IMR-90 (cell line): ENCODE measurements at regions not wholly inside any gene's neighbourhood (a gene's known extent, or its start where the extent isn't known, plus 50 kb on each side); places are given as distances from the start of the nearest gene placed in this dataset.

Experiments
- ATAC-seq: fragments of 200-7000 bp; cut with Tn5 transposase; 2 replicates; pipeline ENCODE4 v1.9.1; 2020; ENCODE audit warnings: low read depth, mild to moderate bottlenecking, moderate library complexity
- BruUV-seq: library from RNA; stranded (reverse); fragments of 400-500 nt; replicated peaks from 2 replicates; lab custom pipeline; 2021; lab: Mats Ljungman, UMichigan
- CTCF ChIA-PET: fragments of 300-600 bp; formaldehyde crosslinking; extraction: SDS; loops from one replicate; lab custom pipeline; 2021; ENCODE audit warnings: antibody characterized with exemption; lab: Yijun Ruan, JAX
- POLR2A ChIA-PET: fragments of 300-600 bp; sonication (Branson Sonifier 250); formaldehyde crosslinking; loops from one replicate; lab custom pipeline; 2022; ENCODE audit warnings: antibody characterized with exemption; ENCODE audit not compliant: unreplicated experiment; lab: Charles Lee
- DNase-seq: peaks from one replicate; pipeline ENCODE4 v3.0.0; 2013
- H2AFZ ChIP-seq: replicated peaks from 2 replicates; pipeline ENCODE3; 2013; ENCODE audit warnings: low read length, mild to moderate bottlenecking; ENCODE audit not compliant: poor library complexity
- H2AK5ac ChIP-seq: 2 replicates; pipeline ENCODE4 v1.6.1; 2013; ENCODE audit warnings: low read depth, low read length, inconsistent platforms
- H2AK9ac ChIP-seq: replicated peaks from 2 replicates; pipeline ENCODE3; 2013; ENCODE audit warnings: mild to moderate bottlenecking, low read depth, low read length, moderate library complexity; ENCODE audit not compliant: poor library complexity
- H2BK120ac ChIP-seq: 2 replicates; pipeline ENCODE4 v1.6.1; 2013; ENCODE audit warnings: low read depth, low read length, inconsistent platforms
- H2BK15ac ChIP-seq: 3 replicates; pipeline ENCODE4 v1.6.1; 2013; ENCODE audit warnings: low read depth, low read length, inconsistent platforms
- H2BK20ac ChIP-seq: 2 replicates; pipeline ENCODE4 v1.6.1; 2013; ENCODE audit warnings: low read depth, mild to moderate bottlenecking, inconsistent platforms, low read length, moderate library complexity
- H2BK5ac ChIP-seq: 2 replicates; pipeline ENCODE4 v1.6.1; 2013; ENCODE audit warnings: mild to moderate bottlenecking, low read depth, low read length, inconsistent platforms; ENCODE audit not compliant: poor library complexity, severe bottlenecking
- H3K14ac ChIP-seq: replicated peaks from 2 replicates; pipeline ENCODE4 v1.6.1; 2013; ENCODE audit warnings: low read depth, low read length, inconsistent platforms
- H3K18ac ChIP-seq: 2 replicates; pipeline ENCODE4 v1.6.1; 2013; ENCODE audit warnings: low read depth, low read length, control low read depth
- H3K23ac ChIP-seq: 2 replicates; pipeline ENCODE4 v1.6.1; 2013; ENCODE audit warnings: low read depth, low read length, inconsistent platforms
- H3K27ac ChIP-seq: 2 replicates; pipeline ENCODE4 v1.5.1; 2013; ENCODE audit warnings: mild to moderate bottlenecking, control low read depth, low read length; ENCODE audit not compliant: insufficient read depth
- H3K27me3 ChIP-seq: 2 replicates; pipeline ENCODE4 v1.6.1; 2013; ENCODE audit warnings: low read length; ENCODE audit not compliant: control insufficient read depth, insufficient read depth
- H3K36me3 ChIP-seq: 2 replicates; pipeline ENCODE4 v1.6.1; 2013; ENCODE audit warnings: low read length, mixed read lengths; ENCODE audit not compliant: control insufficient read depth, insufficient read depth
- H3K4ac ChIP-seq: 2 replicates; pipeline ENCODE4 v1.6.1; 2013; ENCODE audit warnings: low read depth, low read length, inconsistent platforms
- H3K4me1 ChIP-seq: 2 replicates; pipeline ENCODE4 v1.6.1; 2013; ENCODE audit warnings: low read length, mixed read lengths; ENCODE audit not compliant: control insufficient read depth, insufficient read depth
- H3K4me2 ChIP-seq: 2 replicates; pipeline ENCODE4 v1.6.1; 2013; ENCODE audit warnings: low read depth, mild to moderate bottlenecking, control low read depth, low read length, moderate library complexity
- H3K4me3 ChIP-seq: 2 replicates; pipeline ENCODE4 v1.5.1; 2013; ENCODE audit warnings: low read depth, mild to moderate bottlenecking, control low read depth, low read length, moderate library complexity; ENCODE audit not compliant: insufficient read depth
- H3K56ac ChIP-seq: 2 replicates; pipeline ENCODE4 v1.6.1; 2013; ENCODE audit warnings: low read length, inconsistent platforms; ENCODE audit not compliant: insufficient read depth; ENCODE audit errors: extremely low read depth
- H3K79me1 ChIP-seq, 2 experiments: 2 replicates each; pipeline ENCODE4 v1.6.1; 2013; ENCODE audit warnings: low read length in 2 of 2, inconsistent platforms in 1 of 2, low read depth in 1 of 2
- H3K9ac ChIP-seq: 2 replicates; pipeline ENCODE4 v1.6.1; 2013; ENCODE audit warnings: low read depth, low read length, control low read depth
- H3K9me1 ChIP-seq: 2 replicates; pipeline ENCODE4 v1.6.1; 2013; ENCODE audit warnings: low read length, inconsistent platforms; ENCODE audit not compliant: insufficient read depth
- H3K9me3 ChIP-seq: 2 replicates; pipeline ENCODE4 v1.6.1; 2013; ENCODE audit warnings: low read length; ENCODE audit not compliant: control insufficient read depth, insufficient read depth
- H4K20me1 ChIP-seq: 2 replicates; pipeline ENCODE4 v1.6.1; 2013; ENCODE audit warnings: low read length, inconsistent platforms; ENCODE audit not compliant: insufficient read depth
- H4K5ac ChIP-seq: 2 replicates; pipeline ENCODE4 v1.6.1; 2013; ENCODE audit warnings: mild to moderate bottlenecking, low read depth, low read length, control low read depth
- H4K8ac ChIP-seq, 2 experiments: 2 replicates each; pipeline ENCODE4 v1.6.1; 2013; ENCODE audit warnings: low read depth in 2 of 2, low read length in 2 of 2, control low read depth in 1 of 2, inconsistent platforms in 1 of 2
- H4K91ac ChIP-seq: 2 replicates; pipeline ENCODE4 v1.6.1; 2013; ENCODE audit warnings: low read depth, low read length, inconsistent platforms; ENCODE audit not compliant: insufficient read depth
- BHLHE40 ChIP-seq: fragments of 150-350 bp; IDR thresholded peaks from 2 replicates; pipeline ENCODE4 v1.6.1; 2016; ENCODE audit warnings: mild to moderate bottlenecking, low read depth, low read length
- MAFK ChIP-seq: IDR thresholded peaks from 2 replicates; pipeline ENCODE4 v1.6.1; 2012; ENCODE audit warnings: low read depth, low read length, improper control_type of control experiment
- MXI1 ChIP-seq: IDR thresholded peaks from 2 replicates; pipeline ENCODE4 v1.6.1; 2012; ENCODE audit warnings: low read depth, mild to moderate bottlenecking, low read length, moderate library complexity, borderline replicate concordance
- NFE2L2 ChIP-seq: fragments of 150-350 bp; IDR thresholded peaks from 2 replicates; pipeline ENCODE4 v1.6.1; 2016; ENCODE audit warnings: low read depth, mild to moderate bottlenecking, low read length
- dilution Hi-C: fragments of 300-500 bp; cut with HindIII; formaldehyde crosslinking; loops from one replicate; pipeline ENCODE4 v1.14.3; 2018; ENCODE audit warnings: low sequenced_read_pairs; ENCODE audit not compliant: unreplicated experiment
- in situ Hi-C: fragments of 300-500 bp; cut with MboI; formaldehyde crosslinking; loops from 3 replicates; pipeline ENCODE4 v1.14.3; 2019; ENCODE audit warnings: low sequenced_read_pairs, inconsistent platforms, mixed read lengths
- intact Hi-C: fragments of 100-400 bp; cut with micrococcal nuclease; formaldehyde crosslinking; loops from 2 replicates; pipeline ENCODE4 v1.10.0; 2022

DNA sequence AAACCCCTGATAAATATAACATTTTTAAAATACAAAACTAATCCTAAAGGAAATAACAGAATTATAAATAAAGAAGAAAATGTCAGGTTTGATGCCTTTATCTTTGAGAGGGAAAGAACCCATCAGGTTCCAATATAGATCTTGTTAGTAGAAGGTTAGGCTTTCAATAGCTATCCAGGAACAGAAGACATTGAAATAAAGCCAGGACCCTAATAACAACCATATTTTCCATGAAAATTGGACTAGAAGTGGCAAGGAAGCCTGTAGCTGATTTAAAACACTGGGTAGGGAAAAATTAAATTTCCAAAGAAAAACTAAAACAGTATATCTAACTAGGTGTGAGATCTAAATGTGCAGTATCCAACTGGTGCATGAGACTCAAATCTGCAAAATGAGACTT is 185.2 kb upstream of the STXBP5 start:
- Histone ChIP-seq H3K79me1 (no peaks in the 10 kb centered on the region), H3K14ac (no peak overlapping the region), H2BK120ac (no peak overlapping the region), H3K4me1 (no peaks in the 10 kb centered on the region), H2BK20ac (no peak overlapping the region), H3K9me1 (no peaks in the 10 kb centered on the region; the same call in 1 of the 2 replicates), H2AFZ (no peak overlapping the region), H3K27ac (no peak overlapping the region), H3K4me3 (no peak overlapping the region), H2BK5ac (no peak overlapping the region), H3K23ac (no peak overlapping the region), H3K36me3 (no peaks in the 10 kb centered on the region), H3K9me3 (no peaks in the 10 kb centered on the region), H2BK15ac (no peak overlapping the region), H2AK9ac (no peak overlapping the region), H2AK5ac (no peak overlapping the region), H3K27me3 (no peaks in the 10 kb centered on the region), H3K9ac (no peak overlapping the region), H4K5ac (no peak overlapping the region), H3K18ac (no peak overlapping the region), H4K20me1 (no peaks in the 10 kb centered on the region), H3K56ac (no peak overlapping the region), H3K4me2 (no peak overlapping the region), H4K91ac (no peak overlapping the region), H4K8ac (no peak overlapping the region), H3K4ac (no peak overlapping the region)
- CTCF ChIA-PET, result no interaction called here
- ATAC-seq (no peak), DNase-seq (no peak)
- in situ Hi-C loops, result no loop called here
- POLR2A ChIA-PET, result no interaction called here
- dilution Hi-C loops, result no loop called here
- no TSS peak for BruUV-seq
- intact Hi-C loops, result no loop called here
- TF ChIP-seq MXI1, result no peak
- TF ChIP-seq BHLHE40, result no peak
- TF ChIP-seq MAFK, result no peak
- no peak for TF ChIP-seq NFE2L2
